ENCODE measurements at regions not wholly inside any gene's neighbourhood (a gene's known extent, or its start where the extent isn't known, plus 50 kb on each side); places are given as distances from the start of the nearest gene placed in this dataset.

GRCh38 chr13:104014803-104015645, 948.8 kb upstream of the SLC10A2 start (continued):
- no peak for TF ChIP-seq CEBPB (IDR thresholded peaks at IDR 0.05; ENCODE audit: low read depth, low read length)
- TF ChIP-seq NFE2L2 (IDR thresholded peaks at IDR 0.05; ENCODE audit: low read depth, low read length) = no peak

DNA sequence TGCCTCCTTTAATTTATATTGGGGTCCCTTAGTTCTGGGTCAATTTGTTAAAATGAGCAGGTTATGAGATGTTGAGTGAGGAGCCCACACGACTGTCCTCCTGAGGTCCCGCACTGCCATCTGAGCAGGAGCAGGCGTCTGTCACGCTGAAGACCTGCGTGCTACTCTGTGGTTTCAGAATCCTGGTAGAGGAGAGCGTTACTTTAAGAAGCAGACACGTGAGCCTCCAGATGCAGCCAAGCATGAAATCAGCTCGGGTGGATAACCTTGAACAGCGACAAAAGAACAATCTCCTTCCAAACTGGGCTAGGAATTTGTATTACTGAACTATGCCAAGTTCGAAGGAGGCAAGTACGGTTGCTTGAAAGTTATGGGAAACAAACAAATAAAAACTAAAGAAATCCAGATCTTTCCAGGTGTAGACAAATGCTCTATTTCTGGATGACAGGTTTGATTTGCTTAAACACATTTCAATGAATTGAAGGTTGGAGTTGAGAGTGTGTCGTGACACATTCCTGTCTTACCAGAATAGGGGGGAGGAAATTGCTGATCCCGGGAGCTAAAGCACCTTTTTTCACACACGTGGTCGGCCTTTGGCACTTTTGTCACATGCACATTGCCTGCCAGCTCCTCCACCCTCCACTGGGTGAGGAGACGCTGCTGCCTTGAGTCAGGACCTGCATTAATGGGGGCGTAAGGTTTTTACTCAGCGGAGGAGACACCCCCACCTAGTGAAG, 945.5 kb upstream of the SLC10A2 start:
- DNase-seq = no peak
- Histone ChIP-seq H3K9me1 (ENCODE audit: insufficient read depth, low read length) (peaks cover 10% of the 10 kb centered on the region), H2BK15ac (ENCODE audit: low read depth, low read length) (no peak overlapping the region), H3K4ac (ENCODE audit: low read depth, low read length) (no peak overlapping the region), H3K56ac (ENCODE audit: extremely low read depth, insufficient read depth, low read length) (no peak overlapping the region), H2BK120ac (ENCODE audit: low read depth, low read length) (no peak overlapping the region), H3K9me3 (ENCODE audit: control insufficient read depth, insufficient read depth, low read length) (no peaks in the 10 kb centered on the region), H4K5ac (ENCODE audit: low read depth, low read length) (no peak overlapping the region), H3K27me3 (ENCODE audit: control insufficient read depth, insufficient read depth, low read length) (no peaks in the 10 kb centered on the region), H3K4me2 (ENCODE audit: low read depth, low read length) (no peak overlapping the region), H2BK5ac (ENCODE audit: low read depth, low read length, poor library complexity, severe bottlenecking) (no peak overlapping the region), H3K14ac (replicated peaks; ENCODE audit: low read depth, low read length) (no peak overlapping the region), H2BK20ac (ENCODE audit: low read depth, low read length) (no peak overlapping the region), H3K27ac (ENCODE audit: insufficient read depth, low read length) (no peak overlapping the region), H3K36me3 (ENCODE audit: control insufficient read depth, insufficient read depth, low read length) (no peaks in the 10 kb centered on the region), H3K4me3 (ENCODE audit: insufficient read depth, low read depth, low read length) (no peak overlapping the region), H3K4me1 (ENCODE audit: control insufficient read depth, insufficient read depth, low read length) (peaks cover 4% of the 10 kb centered on the region), H3K18ac (ENCODE audit: low read depth, low read length) (no peak overlapping the region), H2AK5ac (ENCODE audit: low read depth, low read length) (no peak overlapping the region), H3K79me1 (ENCODE audit: low read depth in 1 of 2, low read length in 2 of 2) (no peaks in the 10 kb centered on the region), H2AFZ (replicated peaks; ENCODE audit: low read length, poor library complexity) (no peak overlapping the region), H4K20me1 (ENCODE audit: insufficient read depth, low read length) (no peaks in the 10 kb centered on the region), H3K9ac (ENCODE audit: low read depth, low read length) (no peak overlapping the region), H3K23ac (ENCODE audit: low read depth, low read length) (no peak overlapping the region), H2AK9ac (replicated peaks; ENCODE audit: low read depth, low read length, poor library complexity) (no peak overlapping the region), H4K91ac (ENCODE audit: insufficient read depth, low read depth, low read length) (no peak overlapping the region), H4K8ac (ENCODE audit: low read depth in 2 of 2, low read length in 2 of 2) (no peak overlapping the region)
- no peak for ATAC-seq (ENCODE audit: low read depth)
- no TSS peak for BruUV-seq (replicated peaks)
- dilution Hi-C loops (cut with HindIII; ENCODE audit: low sequenced_read_pairs, unreplicated experiment) (no loop called here), intact Hi-C loops (cut with micrococcal nuclease) (no loop called here), in situ Hi-C loops (cut with MboI; ENCODE audit: low sequenced_read_pairs) (no loop called here)
- POLR2A ChIA-PET (ENCODE audit: unreplicated experiment) = no interaction called here
- CTCF ChIA-PET = no interaction called here
- no CpG with 5 or more reads among the region's 18 CpGs for WGBS, 2 experiments (ENCODE audit: extremely low coverage in 2 of 2, insufficient read length in 1 of 2)
- TF ChIP-seq, protein P1, sequence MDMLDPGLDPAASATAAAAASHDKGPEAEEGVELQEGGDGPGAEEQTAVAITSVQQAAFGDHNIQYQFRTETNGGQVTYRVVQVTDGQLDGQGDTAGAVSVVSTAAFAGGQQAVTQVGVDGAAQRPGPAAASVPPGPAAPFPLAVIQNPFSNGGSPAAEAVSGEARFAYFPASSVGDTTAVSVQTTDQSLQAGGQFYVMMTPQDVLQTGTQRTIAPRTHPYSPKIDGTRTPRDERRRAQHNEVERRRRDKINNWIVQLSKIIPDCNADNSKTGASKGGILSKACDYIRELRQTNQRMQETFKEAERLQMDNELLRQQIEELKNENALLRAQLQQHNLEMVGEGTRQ (IDR thresholded peaks at IDR 0.05; ENCODE audit: low read depth, low read length) = no peak
- TF ChIP-seq BHLHE40 (IDR thresholded peaks at IDR 0.05; ENCODE audit: low read depth, low read length) (no peak), NFE2L2 (IDR thresholded peaks at IDR 0.05; ENCODE audit: low read depth, low read length) (no peak), MAZ (IDR thresholded peaks at IDR 0.05; ENCODE audit: borderline replicate concordance, low read depth, low read length) (no peak), RFX5 (IDR thresholded peaks at IDR 0.05; ENCODE audit: low read depth, low read length) (no peak), SMC3 (IDR thresholded peaks at IDR 0.05; ENCODE audit: low read depth, low read length) (no peak), RAD21 (IDR thresholded peaks at IDR 0.05; ENCODE audit: low read length) (no peak), CEBPB (IDR thresholded peaks at IDR 0.05; ENCODE audit: low read depth, low read length) (no peak)
- TF ChIP-seq, protein P2, sequence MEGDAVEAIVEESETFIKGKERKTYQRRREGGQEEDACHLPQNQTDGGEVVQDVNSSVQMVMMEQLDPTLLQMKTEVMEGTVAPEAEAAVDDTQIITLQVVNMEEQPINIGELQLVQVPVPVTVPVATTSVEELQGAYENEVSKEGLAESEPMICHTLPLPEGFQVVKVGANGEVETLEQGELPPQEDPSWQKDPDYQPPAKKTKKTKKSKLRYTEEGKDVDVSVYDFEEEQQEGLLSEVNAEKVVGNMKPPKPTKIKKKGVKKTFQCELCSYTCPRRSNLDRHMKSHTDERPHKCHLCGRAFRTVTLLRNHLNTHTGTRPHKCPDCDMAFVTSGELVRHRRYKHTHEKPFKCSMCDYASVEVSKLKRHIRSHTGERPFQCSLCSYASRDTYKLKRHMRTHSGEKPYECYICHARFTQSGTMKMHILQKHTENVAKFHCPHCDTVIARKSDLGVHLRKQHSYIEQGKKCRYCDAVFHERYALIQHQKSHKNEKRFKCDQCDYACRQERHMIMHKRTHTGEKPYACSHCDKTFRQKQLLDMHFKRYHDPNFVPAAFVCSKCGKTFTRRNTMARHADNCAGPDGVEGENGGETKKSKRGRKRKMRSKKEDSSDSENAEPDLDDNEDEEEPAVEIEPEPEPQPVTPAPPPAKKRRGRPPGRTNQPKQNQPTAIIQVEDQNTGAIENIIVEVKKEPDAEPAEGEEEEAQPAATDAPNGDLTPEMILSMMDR (conservative IDR thresholded peaks at IDR 0.05; ENCODE audit: low read depth, low read length) = no peak
- TF ChIP-seq, protein P3, sequence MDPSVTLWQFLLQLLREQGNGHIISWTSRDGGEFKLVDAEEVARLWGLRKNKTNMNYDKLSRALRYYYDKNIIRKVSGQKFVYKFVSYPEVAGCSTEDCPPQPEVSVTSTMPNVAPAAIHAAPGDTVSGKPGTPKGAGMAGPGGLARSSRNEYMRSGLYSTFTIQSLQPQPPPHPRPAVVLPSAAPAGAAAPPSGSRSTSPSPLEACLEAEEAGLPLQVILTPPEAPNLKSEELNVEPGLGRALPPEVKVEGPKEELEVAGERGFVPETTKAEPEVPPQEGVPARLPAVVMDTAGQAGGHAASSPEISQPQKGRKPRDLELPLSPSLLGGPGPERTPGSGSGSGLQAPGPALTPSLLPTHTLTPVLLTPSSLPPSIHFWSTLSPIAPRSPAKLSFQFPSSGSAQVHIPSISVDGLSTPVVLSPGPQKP (IDR thresholded peaks at IDR 0.05; ENCODE audit: borderline replicate concordance, low read depth, low read length) = no peak

All from IMR-90 (cell line).